SU-DHL-6 (cell line): ENCODE measurements at regions not wholly inside any gene's neighbourhood (a gene's known extent, or its start where the extent isn't known, plus 50 kb on each side); places are given as distances from the start of the nearest gene placed in this dataset.

Source experiments
- CTCF ChIP-seq: fragments of 200-600 bp; sonication (generic); IDR thresholded peaks from one replicate; pipeline ENCODE4 v1.5.1; 2017; ENCODE audit warnings: antibody characterized with exemption, mild to moderate bottlenecking, low read length, moderate library complexity; ENCODE audit not compliant: insufficient read depth, poor library complexity, severe bottlenecking
- EZH2phosphoT487 ChIP-seq: fragments of 200-600 bp; sonication (generic), shearing (Covaris generic); conservative IDR thresholded peaks from 2 replicates; pipeline ENCODE4 v1.6.1; 2018; ENCODE audit warnings: mild to moderate bottlenecking, antibody characterized with exemption, low read length, moderate library complexity, mixed read lengths

- TF ChIP-seq CTCF (no peak), EZH2phosphoT487 (no peak)
These were observed 375.3 kb upstream of the DDI1 start for GRCh38 chr11:103661185-103661584.
